DOHH2 (cell line): ENCODE measurements at regions not wholly inside any gene's neighbourhood (a gene's known extent, or its start where the extent isn't known, plus 50 kb on each side); places are given as distances from the start of the nearest gene placed in this dataset.

Source experiments
- H3F3A ChIP-seq: fragments of 200-600 bp; sonication (generic), shearing (Covaris generic); 2 replicates; pipeline ENCODE4 v1.6.0; 2016; ENCODE audit warnings: antibody characterized with exemption, mild to moderate bottlenecking; ENCODE audit not compliant: control insufficient read depth, insufficient read depth
- H3K27ac ChIP-seq: fragments of 200-600 bp; sonication (generic); 2 replicates; pipeline ENCODE4 v1.5.1; 2014; ENCODE audit warnings: low read depth, mild to moderate bottlenecking, low read length, moderate library complexity
- H3K27me3 ChIP-seq: fragments of 200-600 bp; sonication (generic); 2 replicates; pipeline ENCODE4 v1.6.1; 2014; ENCODE audit warnings: mild to moderate bottlenecking, low read length, mixed read lengths; ENCODE audit not compliant: control insufficient read depth
- H3K36me3 ChIP-seq: fragments of 200-600 bp; sonication (generic); 2 replicates; pipeline ENCODE4 v1.6.1; 2014; ENCODE audit warnings: mild to moderate bottlenecking, low read length, moderate library complexity, mixed read lengths; ENCODE audit not compliant: control insufficient read depth
- H3K4me1 ChIP-seq: fragments of 200-600 bp; sonication (generic); 2 replicates; pipeline ENCODE4 v1.6.1; 2014; ENCODE audit warnings: mild to moderate bottlenecking, low read length, mixed read lengths; ENCODE audit not compliant: control insufficient read depth
- H3K4me2 ChIP-seq: fragments of 200-600 bp; sonication (generic); 2 replicates; pipeline ENCODE4 v1.6.0; 2014; ENCODE audit warnings: mild to moderate bottlenecking, low read length, moderate library complexity
- H3K4me3 ChIP-seq: fragments of 200-600 bp; sonication (generic); 2 replicates; pipeline ENCODE4 v1.5.1; 2014; ENCODE audit warnings: mild to moderate bottlenecking, low read length, mixed read lengths
- H3K79me2 ChIP-seq: fragments of 200-600 bp; sonication (generic); 2 replicates; pipeline ENCODE4 v1.6.1; 2014; ENCODE audit warnings: mild to moderate bottlenecking, low read length, mixed read lengths; ENCODE audit not compliant: control insufficient read depth
- H3K9me2 ChIP-seq: fragments of 200-600 bp; sonication (generic); replicated peaks from 2 replicates; pipeline ENCODE4 v1.6.1; 2014; ENCODE audit warnings: mild to moderate bottlenecking, low read length, mixed read lengths; ENCODE audit not compliant: control insufficient read depth
- H3K9me3 ChIP-seq: fragments of 200-600 bp; sonication (generic); 2 replicates; pipeline ENCODE4 v1.6.1; 2014; ENCODE audit warnings: antibody characterized with exemption, low read length, mixed read lengths; ENCODE audit not compliant: control insufficient read depth, insufficient read depth
- H4K20me1 ChIP-seq: fragments of 200-600 bp; sonication (generic); 2 replicates; pipeline ENCODE4 v1.6.0; 2014; ENCODE audit warnings: low read depth, mild to moderate bottlenecking, antibody characterized with exemption, low read length, moderate library complexity; ENCODE audit not compliant: control insufficient read depth, insufficient read depth
- EZH2phosphoT487 ChIP-seq: fragments of 200-600 bp; sonication (generic); IDR thresholded peaks from 2 replicates; pipeline ENCODE4 v1.6.1; 2017; ENCODE audit warnings: borderline replicate concordance, mild to moderate bottlenecking, antibody characterized with exemption, low read length, moderate library complexity, mixed read lengths
- TF ChIP-seq, protein P1 (sequence below): fragments of 200-600 bp; sonication (generic); IDR thresholded peaks from one replicate; pipeline ENCODE4 v1.5.1; 2014; ENCODE audit warnings: antibody characterized with exemption, mild to moderate bottlenecking, low read depth, low read length; ENCODE audit not compliant: poor library complexity, severe bottlenecking

DNA sequence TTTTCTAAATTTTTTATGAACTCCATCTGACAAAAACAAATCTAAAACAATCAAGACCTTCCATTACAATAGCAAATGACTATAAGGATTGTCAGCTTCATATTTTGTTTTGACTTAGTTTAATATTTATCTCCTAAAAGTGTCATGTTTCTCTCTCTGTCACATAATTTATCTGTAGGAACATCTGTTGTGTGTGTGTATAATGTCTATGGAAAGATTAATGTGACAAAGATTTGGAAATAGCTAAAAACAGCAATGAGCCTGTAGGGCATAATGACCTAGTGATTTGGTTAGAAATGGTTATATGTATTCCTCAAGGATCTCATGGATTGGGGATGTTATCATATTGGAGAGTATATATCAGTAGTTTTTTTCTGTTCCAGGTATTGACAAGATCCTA, 69.6 kb upstream of the MDFIC start:
- Histone ChIP-seq H3K27me3 (no peaks in the 10 kb centered on the region), H3K4me3 (no peak overlapping the region), H3K79me2 (no peaks in the 10 kb centered on the region), H3K4me2 (no peak overlapping the region), H4K20me1 (no peaks in the 10 kb centered on the region), H3K9me2 (no peaks in the 10 kb centered on the region), H3K9me3 (no peaks in the 10 kb centered on the region), H3F3A (no peaks in the 10 kb centered on the region), H3K36me3 (no peaks in the 10 kb centered on the region), H3K4me1 (no peaks in the 10 kb centered on the region), H3K27ac (no peak overlapping the region)
- TF ChIP-seq, protein P1, sequence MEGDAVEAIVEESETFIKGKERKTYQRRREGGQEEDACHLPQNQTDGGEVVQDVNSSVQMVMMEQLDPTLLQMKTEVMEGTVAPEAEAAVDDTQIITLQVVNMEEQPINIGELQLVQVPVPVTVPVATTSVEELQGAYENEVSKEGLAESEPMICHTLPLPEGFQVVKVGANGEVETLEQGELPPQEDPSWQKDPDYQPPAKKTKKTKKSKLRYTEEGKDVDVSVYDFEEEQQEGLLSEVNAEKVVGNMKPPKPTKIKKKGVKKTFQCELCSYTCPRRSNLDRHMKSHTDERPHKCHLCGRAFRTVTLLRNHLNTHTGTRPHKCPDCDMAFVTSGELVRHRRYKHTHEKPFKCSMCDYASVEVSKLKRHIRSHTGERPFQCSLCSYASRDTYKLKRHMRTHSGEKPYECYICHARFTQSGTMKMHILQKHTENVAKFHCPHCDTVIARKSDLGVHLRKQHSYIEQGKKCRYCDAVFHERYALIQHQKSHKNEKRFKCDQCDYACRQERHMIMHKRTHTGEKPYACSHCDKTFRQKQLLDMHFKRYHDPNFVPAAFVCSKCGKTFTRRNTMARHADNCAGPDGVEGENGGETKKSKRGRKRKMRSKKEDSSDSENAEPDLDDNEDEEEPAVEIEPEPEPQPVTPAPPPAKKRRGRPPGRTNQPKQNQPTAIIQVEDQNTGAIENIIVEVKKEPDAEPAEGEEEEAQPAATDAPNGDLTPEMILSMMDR = no peak
- no peak for TF ChIP-seq EZH2phosphoT487

DNA sequence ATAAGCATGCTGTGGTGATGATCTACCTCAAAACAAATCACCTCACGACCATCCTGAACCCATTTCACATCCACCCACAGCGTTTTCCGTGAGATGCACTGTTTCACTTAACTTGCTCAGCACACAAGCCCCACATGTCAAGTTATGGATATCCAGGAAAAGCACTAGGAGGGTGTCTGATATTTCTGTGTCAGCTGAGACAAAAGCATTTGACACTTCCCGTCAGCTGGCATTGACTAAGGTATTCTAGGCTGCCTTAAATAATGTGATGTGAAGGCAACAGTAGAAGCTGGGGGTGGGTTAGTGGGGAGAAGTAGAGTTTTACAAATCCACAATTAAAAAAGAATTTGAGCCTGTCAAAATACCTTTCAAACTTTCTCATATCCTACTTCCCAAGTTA, 68.7 kb upstream of the MDFIC start:
- no peak overlapping the region for H3K27ac ChIP-seq
- no peaks in the 10 kb centered on the region for H3K36me3 ChIP-seq
- TF ChIP-seq, protein P1 = no peak
- TF ChIP-seq EZH2phosphoT487 = no peak
- no peaks in the 10 kb centered on the region for H4K20me1 ChIP-seq
- H3K9me2 ChIP-seq = no peaks in the 10 kb centered on the region
- H3F3A ChIP-seq = no peaks in the 10 kb centered on the region
- H3K79me2 ChIP-seq = no peaks in the 10 kb centered on the region
- H3K4me2 ChIP-seq = no peak overlapping the region
- H3K4me1 ChIP-seq = no peaks in the 10 kb centered on the region
- no peaks in the 10 kb centered on the region for H3K9me3 ChIP-seq
- no peaks in the 10 kb centered on the region for H3K27me3 ChIP-seq
- no peak overlapping the region for H3K4me3 ChIP-seq

DNA sequence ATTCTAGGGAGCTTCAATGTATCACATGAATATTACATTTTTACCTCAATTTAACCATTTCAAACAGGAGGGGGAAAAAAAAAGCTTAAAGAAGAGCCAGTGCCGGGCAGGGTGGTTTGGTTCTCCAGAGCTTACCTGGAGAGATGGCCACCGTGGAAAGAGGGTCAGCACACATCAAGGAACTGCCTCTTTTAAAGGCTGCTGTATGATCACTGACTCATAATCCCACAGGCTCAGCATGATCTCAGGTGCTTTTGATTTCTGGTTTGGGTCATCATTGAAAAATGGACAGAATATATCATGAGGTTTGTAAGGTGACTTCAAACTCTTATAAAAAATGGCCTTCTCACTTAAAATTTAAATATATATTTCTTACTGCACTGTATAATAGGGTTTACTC, 67.5 kb upstream of the MDFIC start:
- H3F3A ChIP-seq = no peaks in the 10 kb centered on the region
- no peaks in the 10 kb centered on the region for H3K4me1 ChIP-seq
- no peaks in the 10 kb centered on the region for H3K36me3 ChIP-seq
- no peaks in the 10 kb centered on the region for H3K79me2 ChIP-seq
- H3K4me2 ChIP-seq = no peak overlapping the region
- TF ChIP-seq, protein P1 = no peak
- TF ChIP-seq EZH2phosphoT487 = no peak
- H3K27me3 ChIP-seq = no peaks in the 10 kb centered on the region
- no peak overlapping the region for H3K4me3 ChIP-seq
- H3K9me3 ChIP-seq = no peaks in the 10 kb centered on the region
- H4K20me1 ChIP-seq = no peaks in the 10 kb centered on the region
- H3K9me2 ChIP-seq = no peaks in the 10 kb centered on the region
- no peak overlapping the region for H3K27ac ChIP-seq

DNA sequence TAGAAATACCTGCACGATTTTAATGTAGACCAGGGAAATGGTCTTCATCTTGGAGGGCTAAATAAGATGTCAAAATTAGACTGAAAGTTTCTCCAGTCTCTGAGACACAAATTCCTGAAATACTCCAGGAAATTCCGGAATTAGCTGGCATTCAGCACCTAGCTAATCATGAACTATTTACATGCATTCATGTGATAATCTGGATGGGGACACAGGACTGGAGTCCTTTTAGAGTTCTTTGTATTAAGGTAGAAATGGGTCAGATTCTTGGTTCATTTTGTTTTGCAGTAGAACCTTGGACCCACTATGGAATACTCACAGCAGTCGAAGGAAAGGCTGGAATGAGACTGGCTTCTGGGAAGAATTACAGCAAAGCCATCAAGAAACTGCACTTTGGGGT, 65.3 kb upstream of the MDFIC start:
- Histone ChIP-seq H3K27me3 (0 out of 2 replicates have a peak, but pooled peaks cover 4% of the 10 kb centered on the region), H3F3A (no peaks in the 10 kb centered on the region), H3K9me2 (no peaks in the 10 kb centered on the region), H3K4me1 (no peaks in the 10 kb centered on the region), H3K27ac (no peak overlapping the region), H3K36me3 (no peaks in the 10 kb centered on the region), H3K4me2 (no peak overlapping the region), H4K20me1 (no peaks in the 10 kb centered on the region), H3K79me2 (no peaks in the 10 kb centered on the region), H3K9me3 (no peaks in the 10 kb centered on the region), H3K4me3 (no peak overlapping the region)
- TF ChIP-seq EZH2phosphoT487 = no peak
- TF ChIP-seq, protein P1 = no peak
